NT2/D1 (cell line): ENCODE measurements at regions not wholly inside any gene's neighbourhood (a gene's known extent, or its start where the extent isn't known, plus 50 kb on each side); places are given as distances from the start of the nearest gene placed in this dataset.

ENCODE experiments used
- YY1 ChIP-seq: IDR thresholded peaks from 2 replicates; pipeline ENCODE4 v1.6.1; 2011; ENCODE audit not compliant: insufficient read length, insufficient read depth
- ZNF274 ChIP-seq: IDR thresholded peaks from 2 replicates; pipeline ENCODE4 v1.6.1; 2011; ENCODE audit warnings: mild to moderate bottlenecking, low read depth, low read length

DNA sequence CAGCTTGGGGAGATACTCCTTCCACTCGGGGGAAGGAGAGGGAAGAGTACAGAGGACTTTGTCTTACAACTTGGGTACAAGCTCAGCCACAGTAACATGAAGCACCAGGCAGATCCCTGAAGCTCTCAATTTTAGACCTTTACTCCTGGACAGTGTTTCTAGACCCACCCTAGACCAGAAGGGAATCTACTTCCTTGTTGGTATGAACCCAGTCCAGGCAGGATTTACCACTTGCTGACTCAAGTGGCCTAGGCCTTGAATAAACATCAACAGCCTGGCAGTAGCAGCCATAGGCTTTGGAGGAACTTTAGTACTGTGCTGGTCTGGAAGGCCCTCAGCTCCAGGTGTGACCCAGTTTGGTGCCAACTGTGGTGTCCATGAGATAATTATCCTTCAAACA lies 173.1 kb downstream of the ADRA2A start:
- TF ChIP-seq ZNF274 (no peak), YY1 (no peak)
